Peyer's patch (tissue), 4 donors: ENCODE measurements at regions not wholly inside any gene's neighbourhood (a gene's known extent, or its start where the extent isn't known, plus 50 kb on each side); places are given as distances from the start of the nearest gene placed in this dataset.

Experiments
- CTCF ChIP-seq, 6 experiments: fragments of 450-650 bp in 4 of 6; fragments of 200-600 bp in 2 of 6; sonication (generic) in 1 of 6; IDR thresholded peaks; one replicate each; pipeline ENCODE4 v1.5.1; 2017 to 2019; ENCODE audit warnings: antibody characterized with exemption in 6 of 6, mild to moderate bottlenecking in 3 of 6, moderate library complexity in 1 of 6
- POLR2A ChIP-seq, 2 donors: fragments of 450-650 bp; IDR thresholded peaks; one replicate each; pipeline ENCODE4 v1.5.1; 2017; ENCODE audit warnings: antibody characterized with exemption in 2 of 2, mild to moderate bottlenecking in 2 of 2, moderate library complexity in 2 of 2

GRCh38 chr3:72617424-72618024 is 230.7 kb downstream of the SHQ1 start:
- TF ChIP-seq POLR2A (IDR thresholded peaks at IDR 0.05) (no peak), CTCF (IDR thresholded peaks at IDR 0.05) (no peak)
